Activated naive CD4-positive, alpha-beta T cell treated with anti-CD3 and anti-CD28 coated beads for 36 hours (primary cell): ENCODE measurements at regions not wholly inside any gene's neighbourhood (a gene's known extent, or its start where the extent isn't known, plus 50 kb on each side); places are given as distances from the start of the nearest gene placed in this dataset.

Experiments used
- CTCF ChIA-PET: fragments of 350-600 bp; sonication (Branson Sonifier 250); formaldehyde crosslinking; loops from one replicate; lab custom pipeline; 2021; ENCODE audit warnings: antibody characterized with exemption; lab: Charles Lee
- DNase-seq: peaks from one replicate; pipeline ENCODE4 v3.0.0-alpha.2; 2020
- H3K27ac Mint-ChIP-seq: one replicate; pipeline ENCODE4 v1.8.0; 2021; ENCODE audit warnings: mild to moderate bottlenecking, mixed read lengths
- H3K27me3 Mint-ChIP-seq: one replicate; pipeline ENCODE4 v1.8.0; 2021; ENCODE audit warnings: low read depth, mixed read lengths
- H3K36me3 Mint-ChIP-seq: one replicate; pipeline ENCODE4 v1.8.0; 2021; ENCODE audit warnings: low read depth, mixed read lengths
- H3K4me1 Mint-ChIP-seq: one replicate; pipeline ENCODE4 v1.8.0; 2021; ENCODE audit warnings: low read depth, mixed read lengths
- H3K4me3 Mint-ChIP-seq: one replicate; pipeline ENCODE4 v1.8.0; 2021; ENCODE audit warnings: mild to moderate bottlenecking, moderate library complexity, mixed read lengths
- H3K9me3 Mint-ChIP-seq: one replicate; pipeline ENCODE4 v1.8.0; 2021; ENCODE audit warnings: mixed read lengths
- intact Hi-C: fragments of 100-400 bp; cut with micrococcal nuclease; formaldehyde crosslinking; loops from one replicate; pipeline ENCODE4 v1.15.1; 2023

GRCh38 chr3:144084929-144085328 is 113.3 kb downstream of the DIPK2A start:
- no peak for DNase-seq
- Mint-ChIP-seq H3K36me3 (no peaks in the 10 kb centered on the region), H3K4me1 (no peaks in the 10 kb centered on the region), H3K27ac (no peak overlapping the region), H3K4me3 (no peak overlapping the region), H3K27me3 (peaks cover 11% of the 10 kb centered on the region), H3K9me3 (no peaks in the 10 kb centered on the region)
- CTCF ChIA-PET, result no interaction called here
- intact Hi-C loops, result no loop called here

- H3K27me3 Mint-ChIP-seq, result peaks cover 11% of the 10 kb centered on the region
- no peaks in the 10 kb centered on the region for H3K9me3 Mint-ChIP-seq
- CTCF ChIA-PET, result no interaction called here
- no peaks in the 10 kb centered on the region for H3K4me1 Mint-ChIP-seq
- no peaks in the 10 kb centered on the region for H3K36me3 Mint-ChIP-seq
- H3K4me3 Mint-ChIP-seq, result no peak overlapping the region
- intact Hi-C loops, result no loop called here
- H3K27ac Mint-ChIP-seq, result no peak overlapping the region
- no peak for DNase-seq
These were observed 114.3 kb downstream of the DIPK2A start for GRCh38 chr3:144085964-144086363.

GRCh38 chr3:144096016-144096415 is 124.4 kb downstream of the DIPK2A start:
- Mint-ChIP-seq H3K27ac (no peak overlapping the region), H3K9me3 (no peaks in the 10 kb centered on the region), H3K27me3 (peaks cover 6% of the 10 kb centered on the region), H3K4me1 (no peaks in the 10 kb centered on the region), H3K36me3 (no peaks in the 10 kb centered on the region), H3K4me3 (no peak overlapping the region)
- DNase-seq, result no peak
- intact Hi-C loops, result no loop called here
- CTCF ChIA-PET, result no interaction called here

- H3K36me3 Mint-ChIP-seq, result no peaks in the 10 kb centered on the region
- intact Hi-C loops, result no loop called here
- DNase-seq, result no peak
- H3K9me3 Mint-ChIP-seq, result no peaks in the 10 kb centered on the region
- no peaks in the 10 kb centered on the region for H3K4me1 Mint-ChIP-seq
- H3K27ac Mint-ChIP-seq, result no peak overlapping the region
- H3K4me3 Mint-ChIP-seq, result no peak overlapping the region
- H3K27me3 Mint-ChIP-seq, result peaks cover 4% of the 10 kb centered on the region
- CTCF ChIA-PET, result no interaction called here
These were observed 125.5 kb downstream of the DIPK2A start for GRCh38 chr3:144097163-144097562.

GRCh38 chr3:144098691-144099090 is 127.1 kb downstream of the DIPK2A start:
- Mint-ChIP-seq H3K36me3 (no peaks in the 10 kb centered on the region), H3K27ac (no peak overlapping the region), H3K4me1 (no peaks in the 10 kb centered on the region), H3K27me3 (peaks cover 2% of the 10 kb centered on the region), H3K9me3 (no peaks in the 10 kb centered on the region), H3K4me3 (no peak overlapping the region)
- CTCF ChIA-PET, result interaction anchor here (0.5 kb wide), 1 partner anchor 33 kb away, joined by 3 read pairs; no protein-coding TSS in a partner anchor
- DNase-seq, result no peak
- intact Hi-C loops, result no loop called here

GRCh38 chr3:144102421-144102820 is 130.8 kb downstream of the DIPK2A start:
- no peak for DNase-seq
- H3K27me3 Mint-ChIP-seq, result peaks cover 4% of the 10 kb centered on the region
- H3K27ac Mint-ChIP-seq, result no peak overlapping the region
- no peaks in the 10 kb centered on the region for H3K9me3 Mint-ChIP-seq
- intact Hi-C loops, result no loop called here
- CTCF ChIA-PET, result no interaction called here
- no peak overlapping the region for H3K4me3 Mint-ChIP-seq
- no peaks in the 10 kb centered on the region for H3K36me3 Mint-ChIP-seq
- H3K4me1 Mint-ChIP-seq, result no peaks in the 10 kb centered on the region

GRCh38 chr3:144104186-144104585 is 132.6 kb downstream of the DIPK2A start:
- H3K9me3 Mint-ChIP-seq, result no peaks in the 10 kb centered on the region
- H3K36me3 Mint-ChIP-seq, result no peaks in the 10 kb centered on the region
- H3K4me1 Mint-ChIP-seq, result no peaks in the 10 kb centered on the region
- DNase-seq, result no peak
- intact Hi-C loops, result no loop called here
- CTCF ChIA-PET, result no interaction called here
- H3K27ac Mint-ChIP-seq, result no peak overlapping the region
- H3K27me3 Mint-ChIP-seq, result peaks cover 4% of the 10 kb centered on the region
- no peak overlapping the region for H3K4me3 Mint-ChIP-seq

- H3K27me3 Mint-ChIP-seq, result peaks cover 4% of the 10 kb centered on the region
- CTCF ChIA-PET, result no interaction called here
- no peak overlapping the region for H3K4me3 Mint-ChIP-seq
- H3K9me3 Mint-ChIP-seq, result no peaks in the 10 kb centered on the region
- no peaks in the 10 kb centered on the region for H3K36me3 Mint-ChIP-seq
- no peak for DNase-seq
- intact Hi-C loops, result no loop called here
- no peaks in the 10 kb centered on the region for H3K4me1 Mint-ChIP-seq
- H3K27ac Mint-ChIP-seq, result no peak overlapping the region
These were observed 133.1 kb downstream of the DIPK2A start for GRCh38 chr3:144104679-144105078.

GRCh38 chr3:144105542-144105941 is 133.9 kb downstream of the DIPK2A start:
- Mint-ChIP-seq H3K4me1 (no peaks in the 10 kb centered on the region), H3K4me3 (no peak overlapping the region)

GRCh38 chr3:144106970-144107369 is 135.3 kb downstream of the DIPK2A start:
- Mint-ChIP-seq H3K9me3 (no peaks in the 10 kb centered on the region), H3K4me1 (no peaks in the 10 kb centered on the region), H3K27me3 (peaks cover 4% of the 10 kb centered on the region), H3K36me3 (no peaks in the 10 kb centered on the region), H3K27ac (no peak overlapping the region), H3K4me3 (no peak overlapping the region)
- CTCF ChIA-PET, result no interaction called here
- DNase-seq, result no peak
- intact Hi-C loops, result no loop called here

More at GRCh38 chr3:144105542-144105941, 133.9 kb downstream of the DIPK2A start:
- H3K27ac Mint-ChIP-seq, result no peak overlapping the region
- intact Hi-C loops, result no loop called here
- no peak for DNase-seq
- no peaks in the 10 kb centered on the region for H3K9me3 Mint-ChIP-seq
- peaks cover 4% of the 10 kb centered on the region for H3K27me3 Mint-ChIP-seq
- no peaks in the 10 kb centered on the region for H3K36me3 Mint-ChIP-seq
- CTCF ChIA-PET, result no interaction called here

GRCh38 chr3:144107923-144108322 is 136.3 kb downstream of the DIPK2A start:
- CTCF ChIA-PET, result no interaction called here
- no peak for DNase-seq
- Mint-ChIP-seq H3K4me1 (no peaks in the 10 kb centered on the region), H3K9me3 (no peaks in the 10 kb centered on the region), H3K36me3 (no peaks in the 10 kb centered on the region), H3K27ac (no peak overlapping the region), H3K27me3 (peaks cover 7% of the 10 kb centered on the region), H3K4me3 (no peak overlapping the region)
- intact Hi-C loops, result no loop called here

GRCh38 chr3:144109944-144110343 is 138.3 kb downstream of the DIPK2A start:
- no peaks in the 10 kb centered on the region for H3K4me1 Mint-ChIP-seq
- no peaks in the 10 kb centered on the region for H3K9me3 Mint-ChIP-seq
- no peak for DNase-seq
- H3K36me3 Mint-ChIP-seq, result no peaks in the 10 kb centered on the region
- H3K27ac Mint-ChIP-seq, result no peak overlapping the region
- H3K4me3 Mint-ChIP-seq, result no peak overlapping the region
- H3K27me3 Mint-ChIP-seq, result peaks cover 10% of the 10 kb centered on the region
- intact Hi-C loops, result no loop called here
- CTCF ChIA-PET, result interaction anchor here (0.6 kb wide), 2 partner anchors 562 to 848 kb away, joined by 3 to 4 read pairs; no protein-coding TSS in a partner anchor

GRCh38 chr3:144112036-144112435 is 140.4 kb downstream of the DIPK2A start:
- H3K36me3 Mint-ChIP-seq, result no peaks in the 10 kb centered on the region
- H3K9me3 Mint-ChIP-seq, result no peaks in the 10 kb centered on the region
- CTCF ChIA-PET, result no interaction called here
- intact Hi-C loops, result no loop called here
- H3K27ac Mint-ChIP-seq, result no peak overlapping the region
- no peak for DNase-seq
- no peak overlapping the region for H3K4me3 Mint-ChIP-seq
- peaks cover 17% of the 10 kb centered on the region for H3K27me3 Mint-ChIP-seq
- no peaks in the 10 kb centered on the region for H3K4me1 Mint-ChIP-seq

GRCh38 chr3:144112437-144112836 is 140.8 kb downstream of the DIPK2A start:
- no peak overlapping the region for H3K4me3 Mint-ChIP-seq
- peaks cover 16% of the 10 kb centered on the region for H3K27me3 Mint-ChIP-seq
- H3K9me3 Mint-ChIP-seq, result no peaks in the 10 kb centered on the region
- no peak for DNase-seq
- H3K36me3 Mint-ChIP-seq, result no peaks in the 10 kb centered on the region
- intact Hi-C loops, result no loop called here
- CTCF ChIA-PET, result no interaction called here
- H3K4me1 Mint-ChIP-seq, result no peaks in the 10 kb centered on the region
- H3K27ac Mint-ChIP-seq, result no peak overlapping the region
